Gastroesophageal sphincter (tissue), 4 donors: ENCODE measurements at regions not wholly inside any gene's neighbourhood (a gene's known extent, or its start where the extent isn't known, plus 50 kb on each side); places are given as distances from the start of the nearest gene placed in this dataset.

ENCODE experiments used
- ATAC-seq: fragments of 150-250 bp; one replicate; pipeline ENCODE4 v1.9.1; 2016; ENCODE audit warnings: mild to moderate bottlenecking, moderate library complexity
- H3K27ac ChIP-seq, 4 donors: fragments of 200-600 bp; sonication (generic) in 3 of 4; 1 replicate in 3 of 4; 2 replicates in 1 of 4; pipeline ENCODE4 v1.5.1; 2016 to 2019
- H3K27me3 ChIP-seq: fragments of 200-600 bp; sonication (generic); one replicate; pipeline ENCODE4 v1.5.1; 2019
- H3K36me3 ChIP-seq, 2 donors: fragments of 200-600 bp; sonication (generic); one replicate each; pipeline ENCODE4 v1.5.1; 2019; ENCODE audit warnings: control low read depth in 1 of 2
- H3K4me1 ChIP-seq, 3 donors: fragments of 200-600 bp; sonication (generic); 1 replicate in 2 of 3; 2 replicates in 1 of 3; pipeline ENCODE4 v1.5.1; 2016 to 2019; ENCODE audit warnings: control low read depth in 2 of 3
- H3K4me3 ChIP-seq, 2 donors: fragments of 200-600 bp; sonication (generic); one replicate each; pipeline ENCODE4 v1.5.1; 2019; ENCODE audit warnings: mild to moderate bottlenecking in 1 of 2, moderate library complexity in 1 of 2
- H3K9me3 ChIP-seq, 3 donors: fragments of 200-600 bp; sonication (generic); one replicate each; pipeline ENCODE4 v1.5.1; 2017 to 2019; ENCODE audit warnings: control low read depth in 2 of 3
- EP300 ChIP-seq: sonication (generic); formaldehyde crosslinking; IDR thresholded peaks from one replicate; pipeline ENCODE4 v1.6.1; 2017; ENCODE audit warnings: antibody characterized with exemption, mild to moderate bottlenecking
- POLR2A ChIP-seq, 2 donors: fragments of 450-650 bp; IDR thresholded peaks; one replicate each; pipeline ENCODE4 v1.6.1; 2017; ENCODE audit warnings: antibody characterized with exemption in 2 of 2, mild to moderate bottlenecking in 2 of 2, moderate library complexity in 1 of 2
- POLR2AphosphoS5 ChIP-seq: sonication (generic); formaldehyde crosslinking; IDR thresholded peaks from one replicate; pipeline ENCODE4 v1.6.1; 2017; ENCODE audit warnings: antibody characterized with exemption
- WGBS, 2 donors: methylation state at CpG; one replicate each; pipeline ENCODE4 v1.1.5; 2018; ENCODE audit warnings: low coverage in 1 of 2; 5-methylcytosine and 5-hydroxymethylcytosine counted together
- TF ChIP-seq, protein P1 (sequence below), 4 experiments: fragments of 200-600 bp in 2 of 4; fragments of 450-650 bp in 2 of 4; sonication (generic) in 1 of 4; IDR thresholded peaks; one replicate each; pipeline ENCODE4 v1.5.1; 2017 to 2019; ENCODE audit warnings: antibody characterized with exemption in 4 of 4, mild to moderate bottlenecking in 2 of 4, moderate library complexity in 2 of 4

DNA sequence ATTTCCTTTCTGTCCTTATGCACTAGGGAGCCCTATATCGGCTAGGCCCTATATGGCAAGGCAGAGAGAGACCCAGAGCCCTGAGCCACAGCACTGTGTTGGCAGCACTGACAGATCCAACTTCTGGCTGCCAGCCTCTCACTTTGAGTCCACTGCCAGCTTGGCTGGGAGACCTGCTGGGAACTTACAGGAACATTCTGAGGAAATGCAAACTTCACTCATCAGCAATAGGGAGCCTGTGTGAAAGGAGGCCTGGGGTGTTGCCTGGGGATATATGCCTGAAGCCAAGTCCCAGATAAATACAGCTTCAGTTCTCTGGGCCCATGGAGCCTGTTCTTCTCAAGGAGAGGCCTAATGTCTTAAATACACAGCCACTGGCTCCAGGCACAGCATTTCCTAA lies 78.0 kb downstream of the ADRB2 start:
- H3K27ac ChIP-seq, result peak overlapping the region; percentile 62 to 75 (median 67)

GRCh38 chr5:148905541-148905940 lies 79.1 kb downstream of the ADRB2 start:
- 91 to 100% methylated on average over 1 of the region's 1 CpG for WGBS, 2 donors
- no peak for ATAC-seq

More for the DNA sequence above, 78.0 kb downstream of the ADRB2 start:
- peak; percentile 30 for TF ChIP-seq POLR2AphosphoS5
- TF ChIP-seq, protein P1, sequence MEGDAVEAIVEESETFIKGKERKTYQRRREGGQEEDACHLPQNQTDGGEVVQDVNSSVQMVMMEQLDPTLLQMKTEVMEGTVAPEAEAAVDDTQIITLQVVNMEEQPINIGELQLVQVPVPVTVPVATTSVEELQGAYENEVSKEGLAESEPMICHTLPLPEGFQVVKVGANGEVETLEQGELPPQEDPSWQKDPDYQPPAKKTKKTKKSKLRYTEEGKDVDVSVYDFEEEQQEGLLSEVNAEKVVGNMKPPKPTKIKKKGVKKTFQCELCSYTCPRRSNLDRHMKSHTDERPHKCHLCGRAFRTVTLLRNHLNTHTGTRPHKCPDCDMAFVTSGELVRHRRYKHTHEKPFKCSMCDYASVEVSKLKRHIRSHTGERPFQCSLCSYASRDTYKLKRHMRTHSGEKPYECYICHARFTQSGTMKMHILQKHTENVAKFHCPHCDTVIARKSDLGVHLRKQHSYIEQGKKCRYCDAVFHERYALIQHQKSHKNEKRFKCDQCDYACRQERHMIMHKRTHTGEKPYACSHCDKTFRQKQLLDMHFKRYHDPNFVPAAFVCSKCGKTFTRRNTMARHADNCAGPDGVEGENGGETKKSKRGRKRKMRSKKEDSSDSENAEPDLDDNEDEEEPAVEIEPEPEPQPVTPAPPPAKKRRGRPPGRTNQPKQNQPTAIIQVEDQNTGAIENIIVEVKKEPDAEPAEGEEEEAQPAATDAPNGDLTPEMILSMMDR (IDR thresholded peaks at IDR 0.05), result no peak
- Histone ChIP-seq H3K9me3 (no peaks in the 10 kb centered on the region), H3K27me3 (no peaks in the 10 kb centered on the region), H3K4me3 (no peak overlapping the region), H3K4me1 (peaks cover 0 to 25% (median 2%) of the 10 kb centered on the region in 3 donors), H3K36me3 (no peaks in the 10 kb centered on the region)
- peak; percentile 76 for ATAC-seq
- WGBS, 2 donors, result 67% methylated on average over 1 of the region's 1 CpG; no CpG with 5 or more reads in 1 of the 2 donors

GRCh38 chr5:148906968-148907367 lies 80.6 kb downstream of the ADRB2 start:
- TF ChIP-seq EP300 (no peak), POLR2A (IDR thresholded peaks at IDR 0.05) (no peak), POLR2AphosphoS5 (no peak)
- TF ChIP-seq, protein P1 (IDR thresholded peaks at IDR 0.05), result no peak
- no peak overlapping the region for H3K27ac ChIP-seq
- WGBS, 2 donors, result 63 to 79% methylated on average over 3 of the region's 3 CpGs
- ATAC-seq, result no peak
- no peaks in the 10 kb centered on the region for H3K27me3 ChIP-seq
- H3K36me3 ChIP-seq, result no peaks in the 10 kb centered on the region
- no peaks in the 10 kb centered on the region for H3K9me3 ChIP-seq
- H3K4me1 ChIP-seq, result peaks cover 0 to 25% (median 2%) of the 10 kb centered on the region in 3 donors
- H3K4me3 ChIP-seq, result no peak overlapping the region

More at GRCh38 chr5:148905541-148905940, 79.1 kb downstream of the ADRB2 start:
- peak overlapping the region in 3 of 4 donors; percentile 23 to 64 (median 62) for H3K27ac ChIP-seq
- H3K4me3 ChIP-seq, result no peak overlapping the region
- no peaks in the 10 kb centered on the region for H3K9me3 ChIP-seq
- TF ChIP-seq POLR2AphosphoS5 (no peak), POLR2A (IDR thresholded peaks at IDR 0.05) (no peak), EP300 (no peak)
- TF ChIP-seq, protein P1 (IDR thresholded peaks at IDR 0.05), result no peak
- H3K36me3 ChIP-seq, result no peaks in the 10 kb centered on the region
- no peaks in the 10 kb centered on the region for H3K27me3 ChIP-seq
- H3K4me1 ChIP-seq, result peaks cover 0 to 25% (median 2%) of the 10 kb centered on the region in 3 donors

- TF ChIP-seq EP300 (no peak), POLR2AphosphoS5 (no peak), POLR2A (IDR thresholded peaks at IDR 0.05) (no peak)
- TF ChIP-seq, protein P1 (IDR thresholded peaks at IDR 0.05), result no peak
- no peaks in the 10 kb centered on the region for H3K9me3 ChIP-seq
- no peaks in the 10 kb centered on the region for H3K27me3 ChIP-seq
- no peak for ATAC-seq
- H3K27ac ChIP-seq, result no peak overlapping the region
- H3K4me1 ChIP-seq, result peaks cover 0 to 24% (median 2%) of the 10 kb centered on the region in 3 donors
- WGBS, 2 donors, result 26 to 33% methylated on average over 4 of the region's 4 CpGs
- no peaks in the 10 kb centered on the region for H3K36me3 ChIP-seq
- no peak overlapping the region for H3K4me3 ChIP-seq
Measured at GRCh38 chr5:148909040-148909439, 82.6 kb downstream of the ADRB2 start.

DNA sequence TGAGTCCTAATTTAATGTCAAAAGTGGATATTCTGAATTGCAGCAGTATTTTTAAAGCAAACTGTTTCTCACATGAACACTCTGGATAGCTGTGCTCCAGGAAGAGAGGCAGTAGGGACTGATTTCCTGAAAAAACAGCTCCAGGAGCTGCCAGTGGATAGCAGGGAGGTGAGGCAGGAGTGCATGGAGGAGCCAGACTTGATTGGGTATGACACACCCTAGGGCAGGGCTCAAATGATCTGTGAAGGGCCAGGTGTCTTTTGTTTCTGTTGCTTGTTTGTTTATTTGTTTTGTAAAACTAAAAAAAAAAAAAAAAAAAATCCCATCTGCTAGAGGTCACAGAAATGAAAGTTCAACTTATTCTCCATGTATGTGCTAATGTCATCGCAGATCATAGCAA lies 83.4 kb downstream of the ADRB2 start:
- Histone ChIP-seq H3K4me3 (no peak overlapping the region), H3K4me1 (peaks cover 0 to 22% (median 2%) of the 10 kb centered on the region in 3 donors), H3K9me3 (no peaks in the 10 kb centered on the region), H3K36me3 (no peaks in the 10 kb centered on the region), H3K27ac (no peak overlapping the region), H3K27me3 (no peaks in the 10 kb centered on the region)
- ATAC-seq, result no peak
- 60 to 90% methylated on average over 1 of the region's 1 CpG for WGBS, 2 donors
- TF ChIP-seq, protein P1 (IDR thresholded peaks at IDR 0.05), result no peak
- TF ChIP-seq POLR2AphosphoS5 (no peak), EP300 (no peak), POLR2A (IDR thresholded peaks at IDR 0.05) (no peak)
